Middle frontal gyrus (tissue), 1 donor: ENCODE measurements at regions not wholly inside any gene's neighbourhood (a gene's known extent, or its start where the extent isn't known, plus 50 kb on each side); places are given as distances from the start of the nearest gene placed in this dataset.

Experiments
- DNase-seq: peaks from one replicate; pipeline ENCODE4 v3.0.0-alpha.2; 2015; ENCODE audit warnings: low spot score; ENCODE audit errors: extremely low spot score

DNA sequence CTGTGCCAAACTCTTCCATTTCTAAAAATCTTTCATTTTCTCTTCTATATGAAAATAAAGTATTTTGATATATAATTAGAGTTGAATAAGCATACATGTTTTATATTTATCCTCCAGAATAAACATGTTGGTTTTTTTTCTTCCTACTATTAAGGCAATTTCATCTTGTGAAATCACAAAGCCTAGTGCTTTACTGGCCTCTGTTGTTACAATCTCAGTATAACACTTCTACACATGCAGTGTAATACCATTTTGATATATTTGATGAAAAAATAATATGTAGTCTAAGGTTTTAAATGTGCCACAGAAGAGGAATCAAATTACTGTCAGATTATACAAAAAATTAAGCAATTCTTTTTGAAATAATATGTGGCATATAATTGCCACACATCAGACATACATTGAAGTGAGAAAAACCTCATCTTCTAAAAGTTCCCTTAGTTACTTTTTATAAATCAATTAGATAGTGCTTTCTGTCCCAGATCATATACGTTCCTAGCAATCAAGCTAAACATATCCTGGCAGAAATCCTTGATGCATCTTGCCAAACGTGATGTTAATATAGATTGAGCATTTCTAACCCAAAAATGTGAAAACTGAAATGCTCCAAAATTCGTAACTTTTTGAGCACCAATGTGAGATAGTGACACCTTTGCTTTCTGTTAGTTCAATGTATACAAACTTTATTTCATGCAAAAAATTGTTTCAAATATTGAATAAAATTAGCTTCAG lies 225.1 kb upstream of the MANEA start:
- no peak for DNase-seq

DNA sequence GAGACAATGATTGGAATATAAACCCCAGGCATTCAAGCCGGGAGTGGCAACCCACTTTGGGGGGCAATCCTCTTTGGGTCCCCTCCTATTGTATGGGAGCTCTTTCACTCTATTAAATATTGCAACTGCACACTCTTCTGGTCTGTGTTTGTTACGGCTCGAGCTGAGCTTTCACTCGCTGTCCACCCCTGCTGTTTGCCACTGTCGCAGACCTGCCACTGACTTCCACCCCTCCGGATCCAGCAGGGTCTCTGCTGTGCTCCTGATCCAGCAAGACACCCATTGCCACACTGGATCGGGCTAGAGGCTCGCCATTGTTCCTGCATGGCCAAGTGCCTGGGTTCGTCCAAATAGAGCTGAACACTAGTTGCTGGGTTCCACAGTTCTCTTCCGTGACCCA lies 222.8 kb upstream of the MANEA start:
- no peak for DNase-seq

DNA sequence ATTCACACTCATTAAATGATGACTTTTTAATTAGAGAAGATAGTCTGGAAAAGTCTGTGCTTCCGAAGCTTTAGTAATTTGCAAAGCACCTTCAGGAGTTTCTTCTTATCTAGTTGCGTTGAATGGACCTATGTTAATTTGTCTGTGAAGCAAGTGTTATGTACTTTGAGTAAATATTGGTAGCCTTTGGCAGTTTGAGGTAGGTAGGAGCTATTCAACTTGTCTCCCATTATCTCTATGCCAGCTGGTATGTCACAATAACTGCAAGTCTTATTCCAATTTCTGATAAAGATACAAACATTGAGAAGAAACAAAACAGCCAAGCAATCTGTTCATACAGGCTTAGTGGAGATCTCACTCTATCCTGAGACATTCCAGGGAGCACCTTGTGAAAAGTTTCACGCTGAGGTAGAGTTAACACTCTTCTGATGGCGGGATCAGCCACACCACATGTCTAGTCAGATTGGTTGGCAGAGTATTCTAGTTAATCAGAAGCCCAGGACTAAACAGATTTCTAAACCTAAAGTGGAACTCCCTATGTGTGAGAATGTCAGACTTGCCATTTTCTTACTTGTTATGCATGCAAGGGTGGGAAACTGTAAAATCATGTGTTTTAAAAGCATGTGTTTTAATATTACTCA lies 219.8 kb upstream of the MANEA start:
- DNase-seq: no peak

DNA sequence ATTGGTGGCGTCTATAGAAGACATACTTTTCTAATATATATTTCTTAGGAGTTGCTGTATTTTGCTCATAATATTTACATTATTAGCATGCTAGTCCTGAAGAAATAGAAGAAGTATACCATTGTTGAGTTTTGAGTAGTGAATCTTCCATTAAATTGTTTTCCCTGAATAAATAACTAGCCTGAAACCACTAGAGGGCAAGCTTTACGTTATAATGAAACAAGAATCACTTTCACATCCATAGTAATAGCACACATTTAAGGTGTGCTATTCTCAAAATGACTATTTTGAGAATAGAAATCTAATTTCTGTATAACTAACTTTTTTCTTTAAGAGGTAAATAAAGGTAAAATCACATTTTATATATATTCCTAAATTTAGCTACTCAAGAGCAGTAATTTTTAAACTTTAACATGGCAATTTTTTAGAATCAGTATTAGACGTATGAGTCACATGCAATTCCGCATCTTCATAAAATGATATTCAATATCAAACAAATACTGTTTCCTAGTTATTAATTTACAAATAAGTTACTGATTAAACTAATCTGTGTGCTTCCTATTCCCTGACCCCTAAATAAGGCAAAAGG lies 213.2 kb upstream of the MANEA start:
- peak; percentile 30 for DNase-seq

DNA sequence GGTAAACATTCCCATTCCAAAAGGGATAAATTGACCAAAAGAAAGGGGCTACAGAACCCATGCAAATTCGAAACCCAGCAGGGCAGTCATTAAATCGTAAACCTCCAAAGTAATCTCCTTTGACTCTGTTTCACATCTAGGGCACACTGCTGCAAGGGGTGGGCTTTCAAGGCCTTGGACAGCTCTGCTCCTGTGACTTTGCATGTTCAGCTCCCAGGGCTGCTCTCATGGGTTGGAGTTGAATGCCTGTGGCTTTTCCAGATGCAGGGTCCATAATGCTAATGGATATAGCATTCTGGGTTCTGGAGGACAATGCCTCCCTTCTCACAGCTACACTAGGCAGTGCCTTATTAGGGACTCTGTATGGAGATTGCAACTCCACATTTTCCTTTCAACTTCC lies 211.9 kb upstream of the MANEA start:
- no peak for DNase-seq

DNA sequence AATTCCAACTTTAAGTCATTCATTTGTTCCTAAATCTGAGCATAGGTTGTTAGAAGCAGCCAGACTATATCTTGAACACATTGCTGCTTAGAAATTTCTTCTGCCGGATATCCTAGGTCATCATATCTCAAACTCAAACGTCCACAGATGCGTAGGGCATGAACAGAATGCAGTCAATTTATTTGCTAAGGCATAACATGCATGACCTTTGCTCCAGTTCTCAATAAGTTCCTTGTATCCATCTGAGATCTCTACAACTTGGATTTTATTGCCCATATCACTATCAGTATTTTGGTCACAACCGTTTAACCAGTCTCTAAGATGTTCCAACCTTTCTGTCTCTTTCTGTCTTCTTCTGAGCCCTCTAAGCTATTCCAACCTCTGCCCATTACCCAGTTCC lies 210.9 kb upstream of the MANEA start:
- DNase-seq: no peak

DNA sequence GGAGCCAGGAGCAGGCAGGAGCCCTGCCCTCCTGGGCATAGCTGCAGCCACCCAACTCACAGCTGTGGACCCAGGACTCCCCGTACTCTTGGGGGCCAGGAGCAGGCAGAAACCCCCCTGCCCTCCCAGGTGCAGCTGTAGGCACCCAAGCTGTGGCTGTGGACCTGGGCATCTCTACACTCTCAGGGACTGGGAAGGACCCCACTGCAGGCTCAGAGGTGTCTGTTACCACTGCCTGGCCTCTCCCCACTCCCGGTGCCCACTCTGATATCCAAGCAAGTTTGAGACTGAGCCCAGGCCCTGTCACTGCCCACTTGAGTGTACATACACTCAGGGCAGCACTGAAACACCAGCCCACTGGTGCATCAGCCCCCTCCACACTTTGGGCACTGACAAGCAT lies 193.5 kb upstream of the MANEA start:
- DNase-seq: no peak

DNA sequence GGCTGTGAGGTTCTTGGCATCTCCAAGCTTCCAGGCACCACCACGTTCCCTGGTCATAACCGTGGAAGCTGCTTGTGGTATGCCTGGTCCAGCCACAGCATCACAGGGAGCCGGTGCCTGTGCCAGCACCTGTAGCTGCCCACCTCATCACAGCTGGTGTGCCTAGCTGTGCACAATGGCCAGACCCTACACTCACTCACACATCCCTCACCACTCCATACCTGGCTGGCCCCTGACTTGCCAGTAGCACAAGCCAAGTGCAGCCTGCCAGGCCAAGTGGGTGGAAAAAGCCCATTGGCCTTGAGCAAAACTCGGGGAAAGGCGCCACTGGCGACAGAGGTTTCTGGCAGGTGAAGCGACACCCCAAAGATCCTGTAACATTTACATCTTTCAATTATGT lies 192.3 kb upstream of the MANEA start:
- no peak for DNase-seq

DNA sequence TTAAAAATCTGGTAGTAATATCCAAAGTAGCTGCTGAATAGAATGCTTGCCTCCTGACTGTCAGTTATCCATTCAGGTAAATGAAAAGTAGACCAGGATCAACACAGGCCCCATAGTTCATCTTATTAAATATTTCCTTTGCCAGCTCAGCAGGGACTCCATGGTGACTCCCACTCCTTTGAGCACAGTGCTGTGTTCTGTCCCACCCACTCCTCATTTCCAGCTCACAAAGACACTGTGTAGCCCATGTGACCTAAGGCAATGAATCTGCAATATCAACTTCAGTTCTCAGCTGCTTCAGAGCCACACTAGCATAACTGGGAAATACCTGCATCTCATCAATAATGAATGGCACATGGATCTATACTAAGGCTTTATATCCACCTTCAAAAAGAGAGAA lies 189.5 kb upstream of the MANEA start:
- DNase-seq: no peak

DNA sequence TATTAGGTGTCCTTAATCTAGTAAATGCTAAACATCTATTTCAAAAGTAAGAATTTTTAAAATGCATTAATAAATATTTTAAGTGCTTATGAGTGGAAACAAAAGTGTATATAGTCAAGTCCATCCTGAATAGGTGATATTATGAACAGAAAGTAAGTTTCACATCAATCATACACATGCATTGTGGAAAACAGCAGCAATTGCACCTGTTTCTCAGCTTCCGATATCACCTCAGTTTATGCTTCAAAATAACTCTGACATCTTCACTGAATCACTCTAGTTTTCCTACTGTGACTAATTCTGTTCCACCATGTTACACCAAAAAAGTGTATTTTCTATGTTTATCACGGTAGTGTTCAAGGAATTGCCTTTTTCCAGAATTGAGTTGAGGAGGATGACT lies 172.6 kb upstream of the MANEA start:
- DNase-seq: no peak

DNA sequence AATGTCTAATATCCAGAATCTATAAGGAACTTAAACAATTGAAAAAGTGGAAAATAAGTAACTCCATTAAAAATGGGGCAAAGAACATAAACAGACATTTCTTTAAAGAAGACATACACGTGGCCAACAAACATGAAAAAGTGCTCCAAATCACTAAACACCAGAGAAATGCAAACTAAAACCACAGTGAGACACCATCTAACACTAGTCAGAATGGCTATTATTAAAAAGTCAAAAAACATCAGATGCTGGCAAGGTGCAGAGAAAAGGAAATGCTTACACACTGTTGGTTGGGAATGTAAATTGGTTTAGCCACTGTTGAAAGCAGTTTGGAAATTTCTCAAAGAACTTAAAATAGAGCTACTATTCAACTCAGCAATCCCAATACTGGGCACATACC lies 169.2 kb upstream of the MANEA start:
- DNase-seq: no peak

DNA sequence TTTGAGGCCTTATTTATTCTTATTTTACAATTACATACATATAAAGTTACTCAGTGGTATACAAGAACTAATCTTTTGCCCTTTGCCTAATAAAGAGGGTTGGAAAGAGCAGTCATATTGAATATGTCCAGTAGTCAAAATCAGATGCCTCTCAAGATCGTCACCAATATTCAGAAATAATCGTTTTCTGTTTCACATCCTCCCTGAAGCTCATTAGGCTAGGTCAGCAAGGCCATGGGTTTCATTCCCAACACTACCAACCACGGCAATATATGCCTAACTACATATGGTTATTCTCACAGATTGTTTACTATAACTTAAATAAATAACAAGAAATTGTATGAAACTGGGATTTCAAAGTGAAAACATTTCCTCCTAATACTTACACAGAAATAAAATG lies 167.2 kb upstream of the MANEA start:
- no peak for DNase-seq

DNA sequence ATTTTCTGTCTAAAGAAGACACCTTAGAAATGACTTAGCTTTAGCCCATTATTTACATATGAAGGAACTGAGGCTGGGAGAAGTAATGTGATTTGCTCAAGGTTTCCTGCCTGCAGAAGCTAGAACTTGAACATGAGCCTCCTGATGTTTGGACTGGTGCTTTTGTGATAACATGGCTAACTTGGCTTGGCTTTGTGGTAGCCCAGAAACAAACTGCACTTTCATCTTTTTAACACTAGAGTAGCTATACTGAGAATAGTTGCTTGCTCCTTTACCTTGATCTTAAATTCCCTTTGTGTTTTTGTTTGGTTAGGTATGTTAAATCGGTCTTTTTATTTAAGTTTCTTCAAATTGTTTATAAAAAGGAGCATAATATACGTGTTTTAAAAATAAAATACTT lies 163.5 kb upstream of the MANEA start:
- DNase-seq: no peak

DNA sequence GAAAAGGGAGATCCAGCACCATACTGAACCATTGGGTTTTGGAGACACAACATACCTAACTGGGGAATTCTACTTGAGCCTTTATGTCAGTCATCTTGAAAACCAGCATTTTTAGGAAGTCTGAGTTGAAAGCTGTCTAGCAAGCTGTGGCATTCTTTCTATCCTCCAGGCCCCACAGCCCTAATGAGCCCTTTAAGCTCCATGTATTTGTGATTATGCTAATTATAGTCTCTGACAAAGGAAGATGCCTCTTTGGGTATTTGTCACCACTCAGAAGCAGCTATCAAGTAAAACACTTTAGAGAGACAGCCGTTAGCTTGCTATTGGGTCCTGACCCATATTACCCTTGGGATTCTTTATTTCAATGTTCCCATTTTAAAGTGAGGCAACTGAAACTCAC lies 159.5 kb upstream of the MANEA start:
- no peak for DNase-seq

DNA sequence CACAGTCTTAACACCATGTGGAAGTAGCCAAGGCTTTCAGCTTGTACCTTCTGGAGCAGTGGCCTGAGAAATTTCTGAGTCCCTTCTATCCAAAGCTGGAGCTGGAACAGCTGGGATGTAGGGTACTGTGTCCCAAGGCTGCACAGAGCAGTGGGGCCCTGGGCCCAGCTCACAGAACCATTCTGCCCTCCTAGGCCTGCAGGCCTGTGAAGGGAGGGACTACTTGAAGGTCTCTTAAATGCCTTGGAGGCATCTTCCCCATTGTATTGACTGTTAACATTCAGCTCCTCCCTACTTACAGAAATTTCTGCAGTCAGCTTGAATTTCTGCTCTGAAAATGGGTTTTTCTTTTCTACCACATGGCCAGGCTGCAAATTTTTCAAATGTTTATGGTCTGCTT lies 156.5 kb upstream of the MANEA start:
- DNase-seq: no peak

DNA sequence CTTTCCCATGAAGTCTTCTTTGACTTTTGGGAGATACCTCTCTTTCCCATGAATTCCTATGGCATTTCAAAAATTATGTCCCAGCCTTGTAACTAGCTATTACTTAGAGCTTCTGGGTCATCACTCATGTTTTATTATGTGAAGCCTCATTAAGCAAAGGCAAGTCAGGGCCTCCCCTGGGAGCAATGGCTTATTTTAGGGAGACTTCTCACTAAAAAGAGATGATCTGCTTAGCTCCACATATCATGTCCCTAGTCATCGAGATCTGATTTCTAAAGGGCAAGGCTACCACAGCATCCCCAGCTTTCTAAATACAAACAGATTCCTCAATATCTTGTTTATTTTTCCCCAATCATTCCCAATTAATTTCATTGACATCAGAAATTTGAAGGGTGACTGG lies 154.0 kb upstream of the MANEA start:
- no peak for DNase-seq

DNA sequence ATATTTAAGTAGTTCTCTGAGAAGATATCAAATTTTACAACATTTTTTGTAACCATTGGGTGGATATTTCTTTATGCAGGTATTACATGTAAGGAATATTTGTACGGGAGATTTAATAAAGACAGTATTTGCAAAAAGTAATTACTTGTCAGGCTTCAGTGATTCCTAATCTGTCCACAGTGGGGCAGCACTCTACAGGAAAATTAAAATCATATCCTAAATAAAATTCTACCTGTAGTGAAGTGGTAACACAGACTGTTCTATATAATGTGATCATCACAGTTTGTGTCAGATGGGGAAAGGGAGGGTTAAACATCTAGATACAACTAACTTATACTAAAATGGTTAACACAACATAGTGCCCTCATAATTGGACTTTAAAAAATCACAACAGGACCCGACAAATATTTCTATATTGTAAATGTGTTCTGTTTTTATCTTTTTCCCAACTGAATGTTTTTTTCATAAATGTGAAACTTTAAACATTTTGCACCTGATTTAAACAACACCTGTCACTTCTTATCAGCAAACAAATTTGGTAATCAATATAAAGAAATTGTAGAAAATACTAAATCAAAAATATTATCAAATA lies 145.6 kb upstream of the MANEA start:
- DNase-seq: peak; percentile 42

DNA sequence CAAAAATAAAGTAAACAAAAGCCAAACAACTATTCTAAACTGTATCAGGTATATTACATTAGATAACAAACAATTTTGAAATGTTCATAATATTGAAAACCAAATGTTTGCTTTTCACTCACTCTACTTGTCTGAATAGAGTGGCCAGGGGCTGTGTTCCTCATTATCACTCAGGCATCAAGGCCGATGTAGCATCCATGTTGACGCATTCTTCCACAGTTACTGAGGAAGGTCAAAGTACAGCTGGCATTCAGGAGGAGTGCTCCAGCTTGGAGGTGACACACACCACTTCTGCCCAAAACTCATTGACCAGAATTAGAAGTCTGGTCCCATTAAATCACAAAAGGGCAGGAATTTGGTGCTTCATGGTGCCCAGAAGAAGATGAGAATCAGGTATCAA lies 137.6 kb upstream of the MANEA start:
- DNase-seq: no peak

DNA sequence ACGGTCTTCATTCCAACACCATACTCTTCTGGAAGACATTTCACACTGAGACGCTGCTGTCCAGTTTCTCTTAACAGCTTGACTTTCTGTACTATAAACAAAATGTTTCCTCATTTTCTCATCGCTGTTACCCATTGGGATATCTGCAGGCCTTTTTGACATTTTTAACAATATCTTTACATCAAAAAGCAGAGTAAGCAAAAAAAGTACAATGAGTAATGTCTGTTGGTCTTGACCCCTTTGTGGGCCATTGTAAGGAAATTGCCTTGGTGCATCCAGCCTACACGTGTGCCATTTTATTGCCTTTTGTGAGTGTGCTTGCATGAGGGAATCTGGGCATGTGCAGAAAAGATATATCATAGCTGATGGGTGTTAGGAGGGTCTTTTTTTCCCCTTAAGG lies 129.1 kb upstream of the MANEA start:
- DNase-seq: no peak

DNA sequence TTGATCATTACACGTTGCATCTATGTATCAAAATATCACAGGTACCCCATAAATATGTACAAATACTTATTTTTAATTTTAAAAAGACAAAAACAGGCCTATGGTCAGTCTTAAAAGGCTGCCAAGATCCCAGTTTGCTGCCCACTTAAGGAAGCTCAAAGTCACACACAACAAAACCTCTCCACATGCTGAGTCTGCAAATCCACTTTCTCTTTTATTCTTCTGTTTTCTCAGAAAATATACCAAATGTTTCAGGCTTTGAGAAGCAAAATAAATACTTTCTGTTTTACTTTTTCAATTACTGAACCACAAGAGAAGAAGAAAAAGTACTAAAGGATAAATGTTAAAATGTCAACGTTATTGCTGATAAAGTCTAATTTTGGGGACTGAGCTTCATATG lies 107.8 kb upstream of the MANEA start:
- DNase-seq: no peak

DNA sequence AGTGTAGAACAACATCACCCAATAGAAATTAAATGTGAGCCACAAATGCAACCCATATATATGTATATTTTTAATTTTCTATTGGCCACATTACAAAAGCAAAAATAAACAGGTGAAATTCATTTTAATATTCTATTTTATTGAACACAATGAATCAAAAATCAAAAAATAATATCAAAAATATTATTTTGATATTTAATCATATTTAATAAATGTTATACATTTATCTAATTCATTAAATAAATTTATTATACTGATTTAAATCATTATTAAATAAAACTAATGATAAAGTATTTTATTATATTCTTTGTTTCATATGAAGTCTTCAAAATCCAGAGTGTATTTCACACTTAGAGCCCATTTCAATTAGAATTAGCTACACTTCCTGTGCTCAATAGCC lies 98.4 kb upstream of the MANEA start:
- no peak for DNase-seq

DNA sequence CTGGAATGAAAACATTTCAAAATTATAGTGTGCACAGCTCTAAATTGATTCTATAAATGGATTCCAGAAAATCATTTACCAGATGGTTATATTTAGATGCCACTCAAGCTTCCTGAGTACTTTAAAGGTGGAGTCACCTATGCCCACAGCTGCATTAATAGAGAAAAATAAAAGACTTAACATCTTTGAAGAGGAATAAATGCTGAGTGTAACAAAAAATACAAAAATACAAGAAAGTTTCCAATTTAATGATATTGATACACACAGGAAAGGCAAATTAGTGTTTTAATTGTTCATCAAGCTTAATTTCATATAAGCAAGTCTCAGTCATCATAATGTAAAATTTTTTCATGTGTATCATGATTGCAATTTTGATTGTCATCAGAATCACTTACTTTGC lies 89.5 kb upstream of the MANEA start:
- DNase-seq: no peak
